AG04449 (cell line): ENCODE measurements at regions not wholly inside any gene's neighbourhood (a gene's known extent, or its start where the extent isn't known, plus 50 kb on each side); places are given as distances from the start of the nearest gene placed in this dataset.
"Not testable (repeated sequence)": the region's sequence is repeated elsewhere in the genome, so short reads cannot be mapped to it uniquely, and the experiment has no call there.

Source experiments
- CTCF ChIA-PET: fragments of 350-600 bp; formaldehyde crosslinking; extraction: SDS; loops from one replicate; lab custom pipeline; 2021; ENCODE audit warnings: antibody characterized with exemption; lab: Yijun Ruan, JAX
- POLR2A ChIA-PET: fragments of 400-600, 350-600 bp; formaldehyde crosslinking; extraction: SDS; loops from one replicate; lab custom pipeline; 2020; ENCODE audit warnings: antibody characterized with exemption, inconsistent platforms; lab: Yijun Ruan, JAX
- DNase-seq: peaks from one replicate; pipeline ENCODE4 v3.0.0-alpha.2; 2010; ENCODE audit warnings: low read depth, low spot score
- H3K4me3 ChIP-seq: 2 replicates; pipeline ENCODE4 v1.5.1; 2011; ENCODE audit warnings: low read depth, mild to moderate bottlenecking, control low read depth, low read length
- CTCF ChIP-seq: IDR thresholded peaks from one replicate; pipeline ENCODE4 v1.5.1; 2011; ENCODE audit warnings: mild to moderate bottlenecking, moderate library complexity, low read length, control low read depth, inconsistent platforms; ENCODE audit not compliant: insufficient read depth; ENCODE audit errors: missing control alignments

DNA sequence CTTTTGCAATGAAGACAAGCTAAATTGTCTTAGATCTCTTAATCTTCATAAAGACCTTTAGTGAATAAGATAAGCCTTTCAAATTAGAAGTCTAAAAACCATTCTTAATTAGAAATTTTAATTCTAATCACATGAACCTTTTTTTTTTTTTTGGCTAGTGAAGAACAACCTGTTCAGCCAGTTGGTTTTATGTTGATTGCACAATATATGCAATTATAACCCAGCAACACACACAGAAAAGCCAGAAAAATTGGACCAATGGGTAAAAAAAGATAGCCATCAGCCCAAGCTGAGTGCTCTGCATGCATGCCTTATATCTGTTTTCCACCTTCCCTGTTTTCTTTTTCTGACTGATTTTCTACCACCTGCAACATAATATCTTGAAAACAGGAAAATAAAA lies 252.2 kb downstream of the SYT10 start:
- CTCF ChIA-PET: no interaction called here
- no peak for DNase-seq
- POLR2A ChIA-PET: no interaction called here
- TF ChIP-seq CTCF: no peak
- H3K4me3 ChIP-seq: no peak overlapping the region

DNA sequence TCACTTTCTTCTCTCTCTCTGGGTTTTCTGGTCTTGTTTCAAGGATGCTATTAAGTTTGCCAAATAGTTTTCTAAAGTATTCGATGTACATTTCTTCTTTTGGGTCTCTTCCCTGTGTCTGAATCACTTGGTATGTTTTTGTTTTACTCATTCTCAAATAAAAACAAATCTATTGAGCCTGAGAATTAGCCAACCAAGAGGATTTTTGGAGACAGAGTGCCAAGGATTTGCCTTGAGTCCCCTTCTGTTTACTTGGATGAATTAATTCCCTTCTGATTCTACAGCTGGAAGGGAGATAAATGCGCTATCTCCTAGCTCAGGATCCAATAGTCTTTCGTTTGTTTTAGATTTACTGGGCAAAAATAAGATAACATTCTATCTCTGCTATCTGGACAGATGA lies 255.5 kb downstream of the SYT10 start:
- ChIA-PET CTCF (no interaction called here), POLR2A (no interaction called here)
- H3K4me3 ChIP-seq: no peak overlapping the region
- no peak for TF ChIP-seq CTCF
- no peak for DNase-seq

- H3K4me3 ChIP-seq: no peak overlapping the region
- DNase-seq: no peak
- TF ChIP-seq CTCF: no peak
- ChIA-PET POLR2A (no interaction called here), CTCF (no interaction called here)
These were observed 257.1 kb downstream of the SYT10 start for GRCh38 chr12:33182485-33182884.

- CTCF ChIA-PET: no interaction called here
- no peak for TF ChIP-seq CTCF
- no peak for DNase-seq
- no peak overlapping the region for H3K4me3 ChIP-seq
- POLR2A ChIA-PET: no interaction called here
These were observed 258.7 kb downstream of the SYT10 start for GRCh38 chr12:33180918-33181317.

DNA sequence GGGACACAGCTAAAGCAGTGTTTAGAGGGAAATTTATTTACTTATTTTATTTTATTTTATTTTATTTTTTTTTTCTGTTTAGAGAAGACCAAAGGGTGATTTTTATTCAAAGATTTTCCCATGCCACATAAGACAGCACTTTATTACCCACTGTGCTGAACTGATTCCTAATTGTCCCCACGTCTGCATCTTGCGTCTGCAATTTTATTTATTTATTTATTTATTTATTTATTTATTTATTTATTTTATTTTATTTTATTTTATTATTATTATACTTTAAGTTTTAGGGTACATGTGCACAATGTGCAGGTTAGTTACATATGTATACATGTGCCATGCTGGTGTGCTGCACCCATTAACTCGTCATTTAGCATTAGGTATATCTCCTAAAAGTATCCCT lies 269.7 kb upstream of the PKP2 start:
- DNase-seq, CTCF ChIA-PET, H3K4me3 ChIP-seq, POLR2A ChIA-PET: not testable (repeated sequence)

DNA sequence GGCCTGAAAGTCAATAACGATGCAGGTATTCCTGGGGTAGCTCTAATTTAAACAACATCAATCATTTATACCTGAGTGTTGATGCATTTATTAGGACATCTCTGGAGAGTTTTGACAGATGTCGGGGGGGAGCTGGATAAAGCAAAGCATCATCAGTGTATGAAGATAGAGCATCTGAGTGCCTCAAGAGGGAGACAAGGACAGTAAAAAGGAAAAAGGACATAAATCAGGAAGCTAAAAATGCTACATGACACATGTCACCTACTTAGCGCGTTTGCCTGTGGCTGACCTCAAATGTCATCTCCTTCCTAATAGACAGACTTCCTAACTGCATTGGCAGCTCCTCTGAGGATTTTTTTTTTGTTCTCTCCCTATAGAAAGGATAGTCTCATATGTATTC lies 259.5 kb upstream of the PKP2 start:
- H3K4me3 ChIP-seq: no peak overlapping the region
- TF ChIP-seq CTCF: no peak
- ChIA-PET POLR2A (no interaction called here), CTCF (no interaction called here)
- no peak for DNase-seq

- CTCF ChIA-PET, DNase-seq, H3K4me3 ChIP-seq, POLR2A ChIA-PET: not testable (repeated sequence)
These were observed 250.7 kb upstream of the PKP2 start for GRCh38 chr12:33147292-33147691.
